HEK293T (cell line): ENCODE measurements at regions not wholly inside any gene's neighbourhood (a gene's known extent, or its start where the extent isn't known, plus 50 kb on each side); places are given as distances from the start of the nearest gene placed in this dataset.

Experiments used
- ELF4 ChIP-seq: fragments of 450-650 bp; IDR thresholded peaks from 2 replicates; pipeline ENCODE4 v1.6.1; 2017; ENCODE audit warnings: antibody characterized with exemption
- FOXM1 ChIP-seq: fragments of 450-650 bp; IDR thresholded peaks from 2 replicates; pipeline ENCODE4 v1.6.1; 2017; ENCODE audit warnings: mild to moderate bottlenecking, borderline replicate concordance
- NFRKB ChIP-seq: fragments of 450-650 bp; IDR thresholded peaks from 2 replicates; pipeline ENCODE4 v1.6.1; 2016; ENCODE audit warnings: mild to moderate bottlenecking, moderate library complexity
- SUZ12 ChIP-seq: fragments of 450-650 bp; IDR thresholded peaks from 2 replicates; pipeline ENCODE4 v1.6.1; 2016; ENCODE audit warnings: mild to moderate bottlenecking

GRCh38 chr14:61644834-61645233 is 50.5 kb upstream of the HIF1A start:
- TF ChIP-seq FOXM1 (no peak), NFRKB (no peak), SUZ12 (no peak), ELF4 (no peak)
